ENCODE measurements at regions not wholly inside any gene's neighbourhood (a gene's known extent, or its start where the extent isn't known, plus 50 kb on each side); places are given as distances from the start of the nearest gene placed in this dataset.

DNA sequence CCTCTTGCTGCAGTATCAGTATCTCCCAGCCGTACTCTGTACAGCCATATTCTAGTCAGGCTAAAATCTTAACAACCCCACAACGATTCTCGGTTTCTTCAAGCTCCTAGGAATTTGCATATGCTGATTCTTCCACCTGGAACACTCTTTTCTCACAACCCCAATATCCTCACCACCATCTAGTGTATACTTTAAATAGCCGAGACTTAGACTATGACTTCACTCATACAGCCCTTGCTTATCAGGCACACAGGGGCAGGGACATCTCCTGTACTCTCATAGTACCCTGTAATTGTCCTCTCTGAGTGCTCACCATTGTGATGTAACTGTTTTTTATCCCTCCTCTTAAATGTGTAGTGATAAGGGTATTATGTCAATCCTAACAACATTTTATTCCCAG is 2126.4 kb upstream of the TENM3 start:
- TF ChIP-seq, protein P1, sequence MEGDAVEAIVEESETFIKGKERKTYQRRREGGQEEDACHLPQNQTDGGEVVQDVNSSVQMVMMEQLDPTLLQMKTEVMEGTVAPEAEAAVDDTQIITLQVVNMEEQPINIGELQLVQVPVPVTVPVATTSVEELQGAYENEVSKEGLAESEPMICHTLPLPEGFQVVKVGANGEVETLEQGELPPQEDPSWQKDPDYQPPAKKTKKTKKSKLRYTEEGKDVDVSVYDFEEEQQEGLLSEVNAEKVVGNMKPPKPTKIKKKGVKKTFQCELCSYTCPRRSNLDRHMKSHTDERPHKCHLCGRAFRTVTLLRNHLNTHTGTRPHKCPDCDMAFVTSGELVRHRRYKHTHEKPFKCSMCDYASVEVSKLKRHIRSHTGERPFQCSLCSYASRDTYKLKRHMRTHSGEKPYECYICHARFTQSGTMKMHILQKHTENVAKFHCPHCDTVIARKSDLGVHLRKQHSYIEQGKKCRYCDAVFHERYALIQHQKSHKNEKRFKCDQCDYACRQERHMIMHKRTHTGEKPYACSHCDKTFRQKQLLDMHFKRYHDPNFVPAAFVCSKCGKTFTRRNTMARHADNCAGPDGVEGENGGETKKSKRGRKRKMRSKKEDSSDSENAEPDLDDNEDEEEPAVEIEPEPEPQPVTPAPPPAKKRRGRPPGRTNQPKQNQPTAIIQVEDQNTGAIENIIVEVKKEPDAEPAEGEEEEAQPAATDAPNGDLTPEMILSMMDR (IDR thresholded peaks at IDR 0.05; ENCODE audit: insufficient read depth, low read depth, low read length) = no peak
- no peak for TF ChIP-seq EZH2 (IDR thresholded peaks at IDR 0.05; ENCODE audit: insufficient read depth, low read length)
